HEK293T (cell line): ENCODE measurements at regions not wholly inside any gene's neighbourhood (a gene's known extent, or its start where the extent isn't known, plus 50 kb on each side); places are given as distances from the start of the nearest gene placed in this dataset.

Experiments
- ELF4 ChIP-seq: fragments of 450-650 bp; IDR thresholded peaks from 2 replicates; pipeline ENCODE4 v1.6.1; 2017; ENCODE audit warnings: antibody characterized with exemption
- FOXK2 ChIP-seq: fragments of 450-650 bp; IDR thresholded peaks from 2 replicates; pipeline ENCODE4 v1.6.1; 2016; ENCODE audit warnings: mild to moderate bottlenecking
- FOXM1 ChIP-seq: fragments of 450-650 bp; IDR thresholded peaks from 2 replicates; pipeline ENCODE4 v1.6.1; 2017; ENCODE audit warnings: mild to moderate bottlenecking, borderline replicate concordance
- L3MBTL2 ChIP-seq: fragments of 450-650 bp; conservative IDR thresholded peaks from 2 replicates; pipeline ENCODE4 v1.6.1; 2016; ENCODE audit warnings: mild to moderate bottlenecking
- NFRKB ChIP-seq: fragments of 450-650 bp; IDR thresholded peaks from 2 replicates; pipeline ENCODE4 v1.6.1; 2016; ENCODE audit warnings: mild to moderate bottlenecking, moderate library complexity
- SP1 ChIP-seq: fragments of 450-650 bp; IDR thresholded peaks from 2 replicates; pipeline ENCODE4 v1.6.1; 2017
- SUZ12 ChIP-seq: fragments of 450-650 bp; IDR thresholded peaks from 2 replicates; pipeline ENCODE4 v1.6.1; 2016; ENCODE audit warnings: mild to moderate bottlenecking
- TARDBP ChIP-seq: fragments of 450-650 bp; IDR thresholded peaks from 2 replicates; pipeline ENCODE4 v1.6.1; 2016
- ZNF384 ChIP-seq: fragments of 450-650 bp; IDR thresholded peaks from 2 replicates; pipeline ENCODE4 v1.6.1; 2016

GRCh38 chr2:200081236-200081635, 125.9 kb downstream of the MAIP1 start:
- TF ChIP-seq ELF4: no peak
- TF ChIP-seq SP1: no peak
- TF ChIP-seq NFRKB: no peak
- no peak for TF ChIP-seq SUZ12
- TF ChIP-seq FOXK2: no peak
- TF ChIP-seq FOXM1: no peak
- TF ChIP-seq TARDBP: no peak
- TF ChIP-seq L3MBTL2: no peak
- TF ChIP-seq ZNF384: no peak
